ENCODE measurements at regions not wholly inside any gene's neighbourhood (a gene's known extent, or its start where the extent isn't known, plus 50 kb on each side); places are given as distances from the start of the nearest gene placed in this dataset.

GRCh38 chr4:53809816-53810215 is 218.5 kb upstream of the LNX1 start:
- no peak for FAIRE-seq

- FAIRE-seq, result no peak
Measured at GRCh38 chr4:53805291-53805690, 214.0 kb upstream of the LNX1 start.

- no peak for FAIRE-seq
Measured at GRCh38 chr4:53804719-53805118, 213.4 kb upstream of the LNX1 start.

GRCh38 chr4:53802500-53802899 is 211.2 kb upstream of the LNX1 start:
- no peak for FAIRE-seq

- FAIRE-seq, result no peak
Measured at GRCh38 chr4:53801373-53801772, 210.1 kb upstream of the LNX1 start.

- FAIRE-seq, result no peak
Measured at GRCh38 chr4:53800741-53801140, 209.5 kb upstream of the LNX1 start.

- no peak for FAIRE-seq
Measured at GRCh38 chr4:53793096-53793495, 201.8 kb upstream of the LNX1 start.

- no peak for FAIRE-seq
Measured at GRCh38 chr4:53790286-53790685, 199.0 kb upstream of the LNX1 start.

GRCh38 chr4:53788621-53789020 is 197.3 kb upstream of the LNX1 start:
- FAIRE-seq, result no peak

GRCh38 chr4:53788011-53788410 is 196.7 kb upstream of the LNX1 start:
- FAIRE-seq, result no peak

GRCh38 chr4:53786632-53787031 is 195.3 kb upstream of the LNX1 start:
- no peak for FAIRE-seq

GRCh38 chr4:53785996-53786395 is 194.7 kb upstream of the LNX1 start:
- no peak for FAIRE-seq

- FAIRE-seq, result no peak
Measured at GRCh38 chr4:53784112-53784511, 192.8 kb upstream of the LNX1 start.

- FAIRE-seq, result no peak
Measured at GRCh38 chr4:53783208-53783859, 192.0 kb upstream of the LNX1 start.

GRCh38 chr4:53782458-53782845 is 191.2 kb upstream of the LNX1 start:
- FAIRE-seq, result no peak

GRCh38 chr4:53781629-53782457 is 190.6 kb upstream of the LNX1 start:
- no peak for FAIRE-seq

GRCh38 chr4:53780736-53781400 is 189.6 kb upstream of the LNX1 start:
- no peak for FAIRE-seq

GRCh38 chr4:53779025-53779424 is 187.7 kb upstream of the LNX1 start:
- no peak for FAIRE-seq

- FAIRE-seq, result no peak
Measured at GRCh38 chr4:53778155-53778554, 186.9 kb upstream of the LNX1 start.

GRCh38 chr4:53777244-53777984 is 186.1 kb upstream of the LNX1 start:
- no peak for FAIRE-seq

- FAIRE-seq, result no peak
Measured at GRCh38 chr4:53776141-53776540, 184.9 kb upstream of the LNX1 start.

- FAIRE-seq, result no peak
Measured at GRCh38 chr4:53775381-53775780, 184.1 kb upstream of the LNX1 start.

- FAIRE-seq, result no peak
Measured at GRCh38 chr4:53771326-53771725, 180.0 kb upstream of the LNX1 start.

Measured in A204.1 (cell line).